Tibial nerve (tissue), 4 donors: ENCODE measurements at regions not wholly inside any gene's neighbourhood (a gene's known extent, or its start where the extent isn't known, plus 50 kb on each side); places are given as distances from the start of the nearest gene placed in this dataset.

ENCODE experiments used
- EP300 ChIP-seq, 2 donors: sonication (generic); formaldehyde crosslinking; IDR thresholded peaks; one replicate each; pipeline ENCODE4 v1.6.1; 2017; ENCODE audit warnings: antibody characterized with exemption in 2 of 2, mild to moderate bottlenecking in 1 of 2
- POLR2A ChIP-seq, 2 donors: fragments of 450-650 bp; IDR thresholded peaks; one replicate each; pipeline ENCODE4 v1.6.1; 2017; ENCODE audit warnings: antibody characterized with exemption in 2 of 2, mild to moderate bottlenecking in 2 of 2, moderate library complexity in 2 of 2
- TF ChIP-seq, protein P1 (sequence below), 5 experiments: fragments of 200-600 bp in 3 of 5; fragments of 450-650 bp in 2 of 5; sonication (generic) in 3 of 5; IDR thresholded peaks; one replicate each; pipeline ENCODE4 v1.5.1; 2016 to 2019; ENCODE audit warnings: antibody characterized with exemption in 5 of 5, mild to moderate bottlenecking in 3 of 5, moderate library complexity in 2 of 5

DNA sequence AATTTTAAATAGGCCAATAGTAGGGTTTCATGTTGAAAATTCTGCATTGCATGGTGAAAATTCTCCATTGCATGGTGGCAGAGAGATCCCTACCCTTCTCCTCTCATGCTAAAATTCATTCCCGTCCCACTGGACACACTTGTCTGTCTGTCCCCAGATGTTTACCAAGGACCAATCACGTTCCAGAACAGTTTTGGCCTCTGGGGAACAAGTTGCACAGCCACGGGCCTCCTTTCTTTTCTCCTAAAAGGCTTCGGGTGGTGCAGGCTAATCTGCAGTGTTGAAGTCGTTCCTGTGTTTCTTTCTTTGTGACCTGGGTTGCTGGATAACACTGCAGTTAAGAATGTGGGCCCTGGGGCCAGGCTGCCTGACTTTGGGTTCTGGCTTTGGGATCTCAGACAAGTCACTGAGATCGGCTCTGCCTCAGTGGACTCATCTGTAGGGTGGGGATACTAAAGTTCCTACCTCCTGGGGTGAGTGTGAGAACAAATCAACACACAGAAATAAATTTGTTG lies 113.1 kb upstream of the FAM204A start:
- TF ChIP-seq, protein P1, sequence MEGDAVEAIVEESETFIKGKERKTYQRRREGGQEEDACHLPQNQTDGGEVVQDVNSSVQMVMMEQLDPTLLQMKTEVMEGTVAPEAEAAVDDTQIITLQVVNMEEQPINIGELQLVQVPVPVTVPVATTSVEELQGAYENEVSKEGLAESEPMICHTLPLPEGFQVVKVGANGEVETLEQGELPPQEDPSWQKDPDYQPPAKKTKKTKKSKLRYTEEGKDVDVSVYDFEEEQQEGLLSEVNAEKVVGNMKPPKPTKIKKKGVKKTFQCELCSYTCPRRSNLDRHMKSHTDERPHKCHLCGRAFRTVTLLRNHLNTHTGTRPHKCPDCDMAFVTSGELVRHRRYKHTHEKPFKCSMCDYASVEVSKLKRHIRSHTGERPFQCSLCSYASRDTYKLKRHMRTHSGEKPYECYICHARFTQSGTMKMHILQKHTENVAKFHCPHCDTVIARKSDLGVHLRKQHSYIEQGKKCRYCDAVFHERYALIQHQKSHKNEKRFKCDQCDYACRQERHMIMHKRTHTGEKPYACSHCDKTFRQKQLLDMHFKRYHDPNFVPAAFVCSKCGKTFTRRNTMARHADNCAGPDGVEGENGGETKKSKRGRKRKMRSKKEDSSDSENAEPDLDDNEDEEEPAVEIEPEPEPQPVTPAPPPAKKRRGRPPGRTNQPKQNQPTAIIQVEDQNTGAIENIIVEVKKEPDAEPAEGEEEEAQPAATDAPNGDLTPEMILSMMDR (IDR thresholded peaks at IDR 0.05): no peak
- TF ChIP-seq POLR2A (IDR thresholded peaks at IDR 0.05) (no peak), EP300 (IDR thresholded peaks at IDR 0.05) (no peak)
